Smooth muscle cell (in vitro differentiated cells): ENCODE measurements at regions not wholly inside any gene's neighbourhood (a gene's known extent, or its start where the extent isn't known, plus 50 kb on each side); places are given as distances from the start of the nearest gene placed in this dataset.

Experiments
- DNase-seq: peaks from one replicate; lab custom pipeline; 2025; ENCODE audit not compliant: unreplicated experiment; lab: John Stamatoyannopoulos, UW
- H2AFZ ChIP-seq: fragments of 200-600 bp; sonication (generic); 2 replicates; pipeline ENCODE4 v1.6.0; 2016; ENCODE audit warnings: antibody characterized with exemption, low read depth, mild to moderate bottlenecking
- H3F3A ChIP-seq: fragments of 200-600 bp; sonication (generic); 2 replicates; pipeline ENCODE4 v1.6.0; 2017; ENCODE audit warnings: antibody characterized with exemption, low read depth
- H3K27ac ChIP-seq: fragments of 200-600 bp; sonication (generic); 2 replicates; pipeline ENCODE4 v1.5.1; 2016; ENCODE audit warnings: low read depth, mild to moderate bottlenecking
- H3K27me3 ChIP-seq: fragments of 200-600 bp; sonication (generic); 2 replicates; pipeline ENCODE4 v1.6.1; 2016; ENCODE audit warnings: low read depth, mild to moderate bottlenecking
- H3K36me3 ChIP-seq: fragments of 200-600 bp; sonication (generic); 2 replicates; pipeline ENCODE4 v1.5.1; 2016; ENCODE audit warnings: low read depth
- H3K4me1 ChIP-seq: fragments of 200-600 bp; sonication (generic); 2 replicates; pipeline ENCODE4 v1.5.1; 2016; ENCODE audit warnings: low read depth
- H3K4me2 ChIP-seq: fragments of 200-600 bp; sonication (generic); 2 replicates; pipeline ENCODE4 v1.6.0; 2016; ENCODE audit warnings: mild to moderate bottlenecking
- H3K4me3 ChIP-seq: fragments of 200-600 bp; sonication (generic); 2 replicates; pipeline ENCODE4 v1.5.1; 2016; ENCODE audit warnings: mild to moderate bottlenecking
- H3K79me2 ChIP-seq: fragments of 200-600 bp; sonication (generic); 2 replicates; pipeline ENCODE4 v1.6.0; 2016; ENCODE audit warnings: low read depth, mild to moderate bottlenecking
- H3K9ac ChIP-seq: fragments of 200-600 bp; sonication (generic); 2 replicates; pipeline ENCODE4 v1.6.0; 2016; ENCODE audit warnings: low read depth
- H3K9me3 ChIP-seq: fragments of 200-600 bp; sonication (generic); replicated peaks from 2 replicates; pipeline ENCODE4 v1.5.1; 2016; ENCODE audit warnings: low read depth
- H4K20me1 ChIP-seq: fragments of 200-600 bp; sonication (generic); 2 replicates; pipeline ENCODE4 v1.6.0; 2016; ENCODE audit warnings: low read depth
- WGBS: methylation state at CpG from one replicate; pipeline ENCODE4 v1.1.7; 2016; ENCODE audit warnings: low lambda C conversion rate; 5-methylcytosine and 5-hydroxymethylcytosine counted together
- TF ChIP-seq, protein P1 (sequence below): fragments of 200-600 bp; sonication (generic); IDR thresholded peaks from 2 replicates; pipeline ENCODE4 v1.5.1; 2017; ENCODE audit warnings: borderline replicate concordance, mild to moderate bottlenecking, antibody characterized with exemption; ENCODE audit not compliant: insufficient read depth, poor library complexity, severe bottlenecking

DNA sequence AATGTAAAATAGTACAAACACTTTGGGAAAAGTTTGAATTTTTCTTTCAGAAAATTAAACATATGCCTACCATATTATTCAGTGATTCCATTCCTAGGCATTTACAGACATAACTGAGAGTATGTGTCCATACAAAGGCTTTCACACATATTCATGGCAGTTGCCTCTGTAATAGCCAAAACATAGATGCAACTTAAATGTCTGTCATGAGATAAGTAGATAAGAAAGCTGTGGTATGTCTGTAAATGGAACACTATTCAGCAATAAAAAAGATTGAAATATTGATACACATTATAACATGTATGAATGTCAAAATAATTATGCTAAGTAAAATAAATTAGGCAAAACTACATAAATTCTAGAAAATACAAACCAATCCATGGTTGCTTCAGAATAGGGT, 964.5 kb upstream of the MBL2 start:
- no peaks in the 10 kb centered on the region for H3F3A ChIP-seq
- H4K20me1 ChIP-seq = no peaks in the 10 kb centered on the region
- H2AFZ ChIP-seq = no peak overlapping the region

DNA sequence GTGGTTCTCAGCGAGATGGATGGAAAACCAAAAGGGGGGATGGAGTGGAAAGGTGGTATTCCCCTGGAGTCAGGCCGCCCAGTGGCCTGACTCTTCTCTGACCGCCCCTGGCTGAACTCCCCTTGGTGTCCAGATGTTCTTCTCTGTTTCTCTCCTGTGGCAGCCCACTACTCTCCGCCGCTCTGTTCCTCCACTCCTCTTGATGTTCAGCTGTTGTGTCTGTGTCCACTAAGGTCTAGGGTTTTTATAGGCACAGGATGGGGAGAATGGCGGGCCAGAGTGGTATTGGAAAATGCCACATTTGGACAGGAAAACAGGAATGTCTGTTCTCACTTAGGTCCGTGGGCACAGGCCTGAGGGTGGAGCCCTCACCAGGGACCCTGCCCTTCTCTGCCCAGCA, 954.3 kb upstream of the MBL2 start:
- no peaks in the 10 kb centered on the region for H3K79me2 ChIP-seq
- no peaks in the 10 kb centered on the region for H3K27me3 ChIP-seq
- no peak overlapping the region for H3K4me2 ChIP-seq
- no peaks in the 10 kb centered on the region for H3F3A ChIP-seq
- H3K27ac ChIP-seq = no peak overlapping the region
- H2AFZ ChIP-seq = no peak overlapping the region
- 93% methylated on average over 7 of the region's 7 CpGs for WGBS
- H3K9ac ChIP-seq = no peak overlapping the region
- no peaks in the 10 kb centered on the region for H4K20me1 ChIP-seq
- no peak for DNase-seq
- TF ChIP-seq, protein P1, sequence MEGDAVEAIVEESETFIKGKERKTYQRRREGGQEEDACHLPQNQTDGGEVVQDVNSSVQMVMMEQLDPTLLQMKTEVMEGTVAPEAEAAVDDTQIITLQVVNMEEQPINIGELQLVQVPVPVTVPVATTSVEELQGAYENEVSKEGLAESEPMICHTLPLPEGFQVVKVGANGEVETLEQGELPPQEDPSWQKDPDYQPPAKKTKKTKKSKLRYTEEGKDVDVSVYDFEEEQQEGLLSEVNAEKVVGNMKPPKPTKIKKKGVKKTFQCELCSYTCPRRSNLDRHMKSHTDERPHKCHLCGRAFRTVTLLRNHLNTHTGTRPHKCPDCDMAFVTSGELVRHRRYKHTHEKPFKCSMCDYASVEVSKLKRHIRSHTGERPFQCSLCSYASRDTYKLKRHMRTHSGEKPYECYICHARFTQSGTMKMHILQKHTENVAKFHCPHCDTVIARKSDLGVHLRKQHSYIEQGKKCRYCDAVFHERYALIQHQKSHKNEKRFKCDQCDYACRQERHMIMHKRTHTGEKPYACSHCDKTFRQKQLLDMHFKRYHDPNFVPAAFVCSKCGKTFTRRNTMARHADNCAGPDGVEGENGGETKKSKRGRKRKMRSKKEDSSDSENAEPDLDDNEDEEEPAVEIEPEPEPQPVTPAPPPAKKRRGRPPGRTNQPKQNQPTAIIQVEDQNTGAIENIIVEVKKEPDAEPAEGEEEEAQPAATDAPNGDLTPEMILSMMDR = no peak
- no peaks in the 10 kb centered on the region for H3K36me3 ChIP-seq
- H3K4me3 ChIP-seq = no peak overlapping the region
- H3K9me3 ChIP-seq = no peaks in the 10 kb centered on the region
- no peaks in the 10 kb centered on the region for H3K4me1 ChIP-seq

More for the DNA sequence above, 964.5 kb upstream of the MBL2 start:
- H3K4me2 ChIP-seq = no peak overlapping the region
- no peaks in the 10 kb centered on the region for H3K4me1 ChIP-seq
- H3K79me2 ChIP-seq = no peaks in the 10 kb centered on the region
- H3K4me3 ChIP-seq = no peak overlapping the region
- no peaks in the 10 kb centered on the region for H3K27me3 ChIP-seq
- no peak overlapping the region for H3K9ac ChIP-seq
- no peak for DNase-seq
- H3K36me3 ChIP-seq = no peaks in the 10 kb centered on the region
- TF ChIP-seq, protein P1 = no peak
- H3K27ac ChIP-seq = no peak overlapping the region
- H3K9me3 ChIP-seq = no peaks in the 10 kb centered on the region

DNA sequence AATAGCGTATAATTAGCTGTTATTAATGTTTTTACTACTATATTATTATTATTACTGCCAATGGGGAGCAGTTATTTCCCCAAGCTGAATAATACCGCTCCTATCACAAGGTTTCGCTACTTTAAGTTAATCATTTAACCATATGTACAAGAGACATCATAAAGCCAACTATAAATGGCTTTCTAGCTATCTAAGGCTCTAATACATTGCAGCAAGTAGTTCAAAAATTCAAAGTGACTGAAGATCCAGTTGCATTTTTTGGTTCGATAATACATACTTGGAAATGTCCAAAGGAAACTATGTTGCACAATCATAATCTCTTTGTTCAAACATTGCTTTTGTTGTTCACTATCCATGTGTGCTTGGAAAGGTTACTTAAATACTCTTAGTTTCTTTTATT, 952.0 kb upstream of the MBL2 start:
- WGBS = 92% methylated on average over 4 of the region's 4 CpGs
- Histone ChIP-seq H3K9ac (no peak overlapping the region), H3K27ac (no peak overlapping the region), H3K4me3 (no peak overlapping the region), H3K27me3 (no peaks in the 10 kb centered on the region), H4K20me1 (no peaks in the 10 kb centered on the region), H3K4me2 (no peak overlapping the region), H3K36me3 (no peaks in the 10 kb centered on the region), H3K79me2 (no peaks in the 10 kb centered on the region), H3K4me1 (no peaks in the 10 kb centered on the region), H2AFZ (no peak overlapping the region), H3K9me3 (no peaks in the 10 kb centered on the region), H3F3A (no peaks in the 10 kb centered on the region)
- DNase-seq = no peak
- TF ChIP-seq, protein P1 = no peak

DNA sequence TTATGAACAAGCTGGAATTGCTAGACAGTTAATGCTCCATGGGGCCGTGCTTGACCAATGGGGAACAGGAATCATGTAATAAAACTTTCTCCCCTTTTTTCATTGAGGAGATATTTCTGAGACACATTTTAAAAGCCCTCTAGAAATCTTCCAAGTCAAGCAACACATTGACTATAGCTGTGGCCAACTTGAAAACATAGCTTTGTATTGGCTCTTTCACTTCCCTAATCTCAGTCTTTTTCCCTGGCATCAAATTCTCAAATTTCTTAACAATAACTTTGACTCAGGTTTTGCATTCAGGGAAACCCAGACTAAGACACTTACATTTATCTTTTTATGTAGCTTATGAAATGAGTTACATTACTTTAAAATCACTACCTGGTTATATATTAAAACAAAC, 947.1 kb upstream of the MBL2 start:
- H3K4me3 ChIP-seq = no peak overlapping the region
- no peaks in the 10 kb centered on the region for H4K20me1 ChIP-seq
- 96% methylated on average over 1 of the region's 1 CpG for WGBS
- TF ChIP-seq, protein P1 = no peak
- no peak overlapping the region for H3K4me2 ChIP-seq
- H3K27ac ChIP-seq = no peak overlapping the region
- no peaks in the 10 kb centered on the region for H3K9me3 ChIP-seq
- no peaks in the 10 kb centered on the region for H3K36me3 ChIP-seq
- H3K4me1 ChIP-seq = no peaks in the 10 kb centered on the region
- DNase-seq = no peak
- H3F3A ChIP-seq = no peaks in the 10 kb centered on the region
- no peak overlapping the region for H2AFZ ChIP-seq
- H3K9ac ChIP-seq = no peak overlapping the region
- H3K27me3 ChIP-seq = no peaks in the 10 kb centered on the region
- no peaks in the 10 kb centered on the region for H3K79me2 ChIP-seq
